A673 (cell line): ENCODE measurements at regions not wholly inside any gene's neighbourhood (a gene's known extent, or its start where the extent isn't known, plus 50 kb on each side); places are given as distances from the start of the nearest gene placed in this dataset.

Experiments
- BruUV-seq: library from RNA; stranded (reverse); fragments of 400-500 nt; replicated peaks from 2 replicates; lab custom pipeline; 2021; lab: Mats Ljungman, UMichigan
- CTCF ChIA-PET: fragments of 300-600 bp; sonication (Branson Sonifier 250); formaldehyde crosslinking; loops from one replicate; lab custom pipeline; 2022; ENCODE audit warnings: antibody characterized with exemption; lab: Charles Lee
- POLR2A ChIA-PET: fragments of 300-600 bp; sonication (Branson Sonifier 250); formaldehyde crosslinking; loops from one replicate; lab custom pipeline; 2022; ENCODE audit warnings: antibody characterized with exemption; ENCODE audit not compliant: low non-redundant PET; lab: Charles Lee
- DNase-seq: peaks from one replicate; pipeline ENCODE4 v3.0.0-alpha.2; 2015; ENCODE audit warnings: low spot score
- H3K27ac ChIP-seq: fragments of 200-600 bp; sonication (generic); 2 replicates; pipeline ENCODE4 v1.5.1; 2016; ENCODE audit warnings: mixed run types, low read depth, mild to moderate bottlenecking, mixed read lengths, antibody characterized with exemption, low read length; ENCODE audit not compliant: poor library complexity, severe bottlenecking
- H3K27me3 ChIP-seq: fragments of 200-600 bp; sonication (generic); replicated peaks from 2 replicates; pipeline ENCODE4 v1.6.1; 2017; ENCODE audit warnings: mixed run types, low read depth, mild to moderate bottlenecking, mixed read lengths, antibody characterized with exemption, low read length; ENCODE audit not compliant: insufficient read depth, poor library complexity
- H3K36me3 ChIP-seq: fragments of 200-600 bp; sonication (generic); 2 replicates; pipeline ENCODE4 v1.6.1; 2016; ENCODE audit warnings: mixed run types, mild to moderate bottlenecking, mixed read lengths, antibody characterized with exemption, low read length; ENCODE audit not compliant: insufficient read depth, poor library complexity, severe bottlenecking
- H3K4me1 ChIP-seq: fragments of 200-600 bp; sonication (generic); 2 replicates; pipeline ENCODE4 v1.6.1; 2017; ENCODE audit warnings: mixed run types, mild to moderate bottlenecking, mixed read lengths, antibody characterized with exemption, low read length; ENCODE audit not compliant: insufficient read depth, poor library complexity, severe bottlenecking
- H3K4me3 ChIP-seq: fragments of 200-600 bp; sonication (generic); 2 replicates; pipeline ENCODE4 v1.5.1; 2016; ENCODE audit warnings: low read depth, mixed run types, mild to moderate bottlenecking, mixed read lengths, low read length; ENCODE audit not compliant: poor library complexity, severe bottlenecking
- H3K9me3 ChIP-seq: fragments of 200-600 bp; sonication (generic); 2 replicates; pipeline ENCODE4 v1.6.1; 2016; ENCODE audit warnings: mixed run types, low read depth, mild to moderate bottlenecking, mixed read lengths, antibody characterized with exemption, low read length; ENCODE audit not compliant: poor library complexity, severe bottlenecking
- CTCF ChIP-seq: fragments of 300-800, 200-600 bp; sonication (generic); conservative IDR thresholded peaks from 2 replicates; pipeline ENCODE4 v1.5.1; 2017; ENCODE audit warnings: low read depth, mild to moderate bottlenecking, antibody characterized with exemption, low read length, moderate library complexity, mixed read lengths
- EZH2 ChIP-seq: fragments of 200-600 bp; sonication (generic); IDR thresholded peaks from 2 replicates; pipeline ENCODE4 v1.6.1; 2017; ENCODE audit warnings: borderline replicate concordance, low read depth, mild to moderate bottlenecking, mixed read lengths, antibody characterized with exemption, low read length; ENCODE audit not compliant: poor library complexity, severe bottlenecking
- intact Hi-C: fragments of 100-400 bp; cut with micrococcal nuclease; formaldehyde crosslinking; loops from one replicate; pipeline ENCODE4 v1.10.0; 2022; ENCODE audit not compliant: unreplicated experiment

GRCh38 chr4:163611784-163612445 is 117.4 kb downstream of the TMA16 start:
- TF ChIP-seq EZH2, result no peak
- no peak for TF ChIP-seq CTCF
- H3K27ac ChIP-seq, result no peak overlapping the region
- no peaks in the 10 kb centered on the region for H3K27me3 ChIP-seq
- intact Hi-C loops, result no loop called here
- no peak for DNase-seq
- POLR2A ChIA-PET, result no interaction called here
- no peak overlapping the region for H3K4me3 ChIP-seq
- BruUV-seq, result no TSS peak
- H3K36me3 ChIP-seq, result no peaks in the 10 kb centered on the region
- CTCF ChIA-PET, result no interaction called here
- H3K9me3 ChIP-seq, result no peaks in the 10 kb centered on the region
- H3K4me1 ChIP-seq, result no peaks in the 10 kb centered on the region

GRCh38 chr4:163612762-163613161 is 118.3 kb downstream of the TMA16 start:
- no peak for DNase-seq
- ChIA-PET CTCF (no interaction called here), POLR2A (no interaction called here)
- no peak for TF ChIP-seq EZH2
- TF ChIP-seq CTCF, result no peak
- H3K27me3 ChIP-seq, result no peaks in the 10 kb centered on the region
- BruUV-seq, result no TSS peak
- H3K36me3 ChIP-seq, result no peaks in the 10 kb centered on the region
- intact Hi-C loops, result no loop called here
- H3K9me3 ChIP-seq, result no peaks in the 10 kb centered on the region
- no peak overlapping the region for H3K27ac ChIP-seq
- no peak overlapping the region for H3K4me3 ChIP-seq
- no peaks in the 10 kb centered on the region for H3K4me1 ChIP-seq

- BruUV-seq, result no TSS peak
Observed at GRCh38 chr4:163613383-163613782, 118.9 kb downstream of the TMA16 start.

More at GRCh38 chr4:163613383-163613782, 118.9 kb downstream of the TMA16 start:
- H3K9me3 ChIP-seq, result no peaks in the 10 kb centered on the region
- no peak for TF ChIP-seq EZH2
- no peak for TF ChIP-seq CTCF
- no peaks in the 10 kb centered on the region for H3K4me1 ChIP-seq
- H3K36me3 ChIP-seq, result no peaks in the 10 kb centered on the region
- no peak overlapping the region for H3K27ac ChIP-seq
- no peak overlapping the region for H3K4me3 ChIP-seq
- intact Hi-C loops, result no loop called here
- CTCF ChIA-PET, result no interaction called here
- DNase-seq, result no peak
- POLR2A ChIA-PET, result no interaction called here
- no peaks in the 10 kb centered on the region for H3K27me3 ChIP-seq
